Stimulated activated CD8-positive, alpha-beta memory T cell treated with anti-CD3 and anti-CD28 coated beads, Interleukin-7, amount 100 ng/mL, for 4 hours (primary cell): ENCODE measurements at regions not wholly inside any gene's neighbourhood (a gene's known extent, or its start where the extent isn't known, plus 50 kb on each side); places are given as distances from the start of the nearest gene placed in this dataset.

Source experiments
- DNase-seq, 2 donors: peaks; one replicate each; pipeline ENCODE4 v3.0.0-alpha.2; 2020; ENCODE audit warnings: low read depth in 2 of 2

DNA sequence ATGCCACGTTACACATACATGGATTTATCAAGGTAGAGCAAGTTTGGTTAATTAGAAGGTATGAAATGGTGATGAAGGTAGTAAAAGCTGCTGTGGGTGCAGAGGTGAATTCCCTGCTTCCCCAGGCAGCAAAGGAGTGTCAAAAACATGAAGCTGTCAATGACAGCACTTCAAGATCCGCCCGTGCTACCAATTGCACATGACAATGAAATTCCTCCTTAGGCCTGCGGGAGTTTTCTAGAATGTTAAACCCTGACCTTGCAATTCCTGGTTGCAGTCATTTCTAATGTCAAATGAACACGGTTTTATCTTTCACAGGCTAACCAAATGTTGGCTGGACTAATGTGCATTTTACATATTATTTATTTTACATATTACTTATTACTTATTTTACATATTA is 67.7 kb upstream of the LSM14A start:
- no peak for DNase-seq

- DNase-seq = no peak
Observed at GRCh38 chr19:34109596-34109995, 62.7 kb upstream of the LSM14A start.

DNA sequence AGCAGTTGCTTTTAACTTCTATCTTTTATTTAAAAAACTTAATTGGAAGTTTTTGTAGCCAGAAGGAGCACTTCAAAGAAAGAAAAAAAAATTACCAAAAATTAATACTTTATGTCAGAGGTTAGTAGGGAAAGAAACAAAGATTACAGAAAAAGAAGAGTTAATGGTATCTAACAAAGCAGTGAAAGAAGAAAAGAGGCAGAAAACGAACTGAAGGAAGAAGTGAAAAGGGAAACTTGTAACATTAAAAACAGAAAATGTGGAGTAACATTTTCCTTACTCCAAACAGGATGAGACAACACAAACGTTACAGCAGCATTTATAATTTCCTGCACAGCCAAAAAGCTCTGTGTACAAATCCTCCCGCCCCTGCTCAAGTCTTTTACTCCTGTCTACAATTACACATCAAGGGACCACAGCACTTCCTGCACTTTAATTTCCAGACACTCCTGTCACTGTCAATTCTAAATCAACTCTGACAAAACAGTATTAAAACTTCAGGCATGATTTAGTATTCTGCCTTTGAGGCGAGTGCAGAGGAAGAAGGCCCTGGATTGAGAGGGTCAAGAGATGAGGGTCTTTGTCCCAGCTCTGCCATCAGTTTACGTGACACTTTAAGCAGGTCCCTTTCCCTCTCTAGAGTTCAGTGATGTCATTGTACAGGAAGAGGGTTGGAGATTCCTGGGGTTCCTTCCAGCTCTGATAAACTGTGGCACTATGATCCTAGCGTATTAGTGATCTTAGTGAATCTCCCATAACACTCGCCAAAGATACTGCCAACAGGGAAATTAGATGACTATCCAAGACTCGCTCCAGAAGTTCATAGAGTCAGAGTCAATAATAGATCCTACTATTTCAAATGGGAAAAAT is 53.2 kb upstream of the LSM14A start:
- no peak for DNase-seq

GRCh38 chr19:34120141-34120540 is 52.2 kb upstream of the LSM14A start:
- no peak for DNase-seq

DNA sequence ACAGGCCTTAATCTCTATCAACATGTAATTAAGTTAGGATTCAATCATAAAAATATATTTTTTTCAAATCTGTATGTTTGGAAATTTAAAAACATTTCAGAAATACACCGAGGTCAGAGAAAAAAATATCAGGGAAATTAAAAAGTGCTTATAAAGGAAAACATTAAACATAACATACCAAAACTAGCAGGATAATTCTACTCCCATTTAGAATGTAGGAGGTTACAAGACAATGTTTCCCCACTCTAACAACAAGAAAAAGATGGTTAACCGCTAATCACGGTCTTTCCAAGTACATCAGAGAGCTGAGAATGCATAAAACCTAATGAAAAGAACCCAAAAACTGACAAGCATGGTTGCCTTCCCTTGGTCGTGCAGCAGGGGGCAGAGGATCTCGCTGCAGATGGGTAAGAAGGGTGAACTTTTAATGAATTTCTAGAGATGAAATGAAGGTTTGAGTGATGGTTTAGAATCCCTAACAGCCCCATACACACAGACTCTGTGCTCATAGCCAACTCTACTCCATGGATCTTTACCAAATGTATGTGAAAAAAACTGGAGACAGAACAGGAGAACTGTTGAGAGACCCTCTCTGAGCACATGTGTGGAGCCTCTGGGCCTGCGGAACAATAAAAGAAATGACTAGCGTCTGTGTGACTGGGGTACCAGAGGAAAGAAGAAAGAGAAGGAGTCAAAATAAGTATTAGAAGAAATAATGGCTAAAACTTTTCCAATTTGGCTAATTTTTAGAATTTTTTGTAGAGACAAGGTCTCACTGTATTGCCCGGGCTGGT is 51.3 kb upstream of the LSM14A start:
- DNase-seq = peak; percentile 8 to 24
